AG04449 (cell line): ENCODE measurements at regions not wholly inside any gene's neighbourhood (a gene's known extent, or its start where the extent isn't known, plus 50 kb on each side); places are given as distances from the start of the nearest gene placed in this dataset.

Experiments used
- CTCF ChIA-PET: fragments of 350-600 bp; formaldehyde crosslinking; extraction: SDS; loops from one replicate; lab custom pipeline; 2021; ENCODE audit warnings: antibody characterized with exemption; lab: Yijun Ruan, JAX
- POLR2A ChIA-PET: fragments of 400-600, 350-600 bp; formaldehyde crosslinking; extraction: SDS; loops from one replicate; lab custom pipeline; 2020; ENCODE audit warnings: antibody characterized with exemption, inconsistent platforms; lab: Yijun Ruan, JAX
- DNase-seq: peaks from one replicate; pipeline ENCODE4 v3.0.0-alpha.2; 2010; ENCODE audit warnings: low read depth, low spot score
- H3K4me3 ChIP-seq: 2 replicates; pipeline ENCODE4 v1.5.1; 2011; ENCODE audit warnings: low read depth, mild to moderate bottlenecking, control low read depth, low read length
- TF ChIP-seq, protein P1 (sequence below): IDR thresholded peaks from one replicate; pipeline ENCODE4 v1.5.1; 2011; ENCODE audit warnings: mild to moderate bottlenecking, moderate library complexity, low read length, control low read depth, inconsistent platforms; ENCODE audit not compliant: insufficient read depth; ENCODE audit errors: missing control alignments

DNA sequence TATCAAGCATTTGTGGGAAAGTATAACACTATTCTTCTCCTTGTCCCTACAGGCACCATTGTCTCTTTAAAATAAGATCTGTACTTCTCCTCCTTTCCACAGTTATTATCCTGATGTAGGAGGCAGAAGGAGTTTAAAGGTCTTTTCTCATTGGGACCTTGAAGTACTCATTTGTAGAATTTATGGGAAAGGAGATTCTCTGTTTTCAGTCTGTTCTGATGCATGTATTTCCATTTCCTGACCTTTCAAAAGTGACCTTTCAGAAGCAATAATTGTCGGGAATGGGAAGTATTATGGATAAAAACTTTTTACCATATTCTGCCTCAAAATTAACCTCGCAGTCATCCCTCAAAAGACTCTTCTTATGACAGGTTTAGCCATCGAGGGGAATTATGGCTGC, 224.8 kb downstream of the CTH start:
- CTCF ChIA-PET, result no interaction called here
- no peak overlapping the region for H3K4me3 ChIP-seq
- POLR2A ChIA-PET, result no interaction called here
- no peak for DNase-seq
- TF ChIP-seq, protein P1, sequence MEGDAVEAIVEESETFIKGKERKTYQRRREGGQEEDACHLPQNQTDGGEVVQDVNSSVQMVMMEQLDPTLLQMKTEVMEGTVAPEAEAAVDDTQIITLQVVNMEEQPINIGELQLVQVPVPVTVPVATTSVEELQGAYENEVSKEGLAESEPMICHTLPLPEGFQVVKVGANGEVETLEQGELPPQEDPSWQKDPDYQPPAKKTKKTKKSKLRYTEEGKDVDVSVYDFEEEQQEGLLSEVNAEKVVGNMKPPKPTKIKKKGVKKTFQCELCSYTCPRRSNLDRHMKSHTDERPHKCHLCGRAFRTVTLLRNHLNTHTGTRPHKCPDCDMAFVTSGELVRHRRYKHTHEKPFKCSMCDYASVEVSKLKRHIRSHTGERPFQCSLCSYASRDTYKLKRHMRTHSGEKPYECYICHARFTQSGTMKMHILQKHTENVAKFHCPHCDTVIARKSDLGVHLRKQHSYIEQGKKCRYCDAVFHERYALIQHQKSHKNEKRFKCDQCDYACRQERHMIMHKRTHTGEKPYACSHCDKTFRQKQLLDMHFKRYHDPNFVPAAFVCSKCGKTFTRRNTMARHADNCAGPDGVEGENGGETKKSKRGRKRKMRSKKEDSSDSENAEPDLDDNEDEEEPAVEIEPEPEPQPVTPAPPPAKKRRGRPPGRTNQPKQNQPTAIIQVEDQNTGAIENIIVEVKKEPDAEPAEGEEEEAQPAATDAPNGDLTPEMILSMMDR, result no peak

DNA sequence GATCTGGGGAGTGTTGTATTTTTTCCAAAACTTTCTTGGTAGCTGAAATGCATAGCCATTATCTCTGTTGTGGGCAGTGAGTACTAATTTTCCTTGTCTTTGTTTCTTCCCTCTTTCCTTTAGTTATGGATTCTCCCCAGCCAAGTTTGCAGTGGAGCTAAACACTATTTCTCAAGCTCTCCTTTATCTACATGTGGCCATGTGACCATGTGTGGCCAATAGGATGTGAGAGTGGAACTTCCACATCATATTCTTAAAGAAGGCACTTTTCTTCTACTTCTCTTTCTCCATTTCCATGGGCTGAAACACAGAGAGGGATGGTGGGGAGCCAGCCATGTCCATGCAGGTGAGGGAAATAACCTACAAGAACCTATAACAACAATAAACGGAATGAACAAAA, 230.8 kb downstream of the CTH start:
- CTCF ChIA-PET, result no interaction called here
- H3K4me3 ChIP-seq, result no peak overlapping the region
- no peak for DNase-seq
- POLR2A ChIA-PET, result no interaction called here
- TF ChIP-seq, protein P1, result no peak

DNA sequence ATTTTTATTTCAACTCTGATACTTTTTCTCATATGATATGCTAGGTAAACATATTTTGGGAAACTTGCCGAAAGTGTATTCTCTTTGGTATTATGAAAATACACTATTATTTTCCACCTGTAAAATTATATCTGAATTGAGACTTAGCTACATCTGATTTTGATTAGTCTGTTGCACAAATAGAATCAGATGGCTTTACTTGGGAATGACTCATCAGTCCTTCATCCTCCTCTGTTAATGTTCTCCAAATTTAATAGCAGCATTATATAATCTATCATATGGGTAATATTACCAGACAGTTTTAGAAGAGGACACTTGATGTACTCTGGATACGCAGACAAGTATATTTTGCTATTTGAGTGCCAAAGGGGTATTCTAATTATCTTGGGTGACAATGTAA, 245.3 kb downstream of the CTH start:
- ChIA-PET POLR2A (no interaction called here), CTCF (no interaction called here)
- DNase-seq, result no peak

DNA sequence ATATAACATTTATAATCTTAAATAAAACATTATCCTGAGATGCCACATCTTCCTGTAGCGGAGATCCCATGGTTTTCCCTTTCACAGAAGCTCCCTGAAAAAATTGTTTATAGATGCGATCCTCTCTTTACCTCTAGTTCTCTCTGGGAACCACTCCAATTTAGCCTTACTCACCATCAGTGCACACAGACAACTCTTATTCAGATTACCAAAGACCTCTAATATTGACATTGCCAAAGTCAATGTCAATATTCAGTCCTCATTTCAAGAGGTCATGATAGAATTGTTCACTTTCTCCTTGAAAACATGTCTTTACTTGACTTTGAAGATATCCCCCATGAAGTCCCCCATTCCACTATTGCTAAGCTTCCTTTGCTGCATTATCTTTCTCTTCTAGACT, 248.8 kb downstream of the CTH start:
- no peak overlapping the region for H3K4me3 ChIP-seq
- CTCF ChIA-PET, result no interaction called here
- POLR2A ChIA-PET, result no interaction called here
- no peak for DNase-seq
- TF ChIP-seq, protein P1, result no peak

More for the DNA sequence above, 245.3 kb downstream of the CTH start:
- H3K4me3 ChIP-seq, result no peak overlapping the region
- TF ChIP-seq, protein P1, result no peak

DNA sequence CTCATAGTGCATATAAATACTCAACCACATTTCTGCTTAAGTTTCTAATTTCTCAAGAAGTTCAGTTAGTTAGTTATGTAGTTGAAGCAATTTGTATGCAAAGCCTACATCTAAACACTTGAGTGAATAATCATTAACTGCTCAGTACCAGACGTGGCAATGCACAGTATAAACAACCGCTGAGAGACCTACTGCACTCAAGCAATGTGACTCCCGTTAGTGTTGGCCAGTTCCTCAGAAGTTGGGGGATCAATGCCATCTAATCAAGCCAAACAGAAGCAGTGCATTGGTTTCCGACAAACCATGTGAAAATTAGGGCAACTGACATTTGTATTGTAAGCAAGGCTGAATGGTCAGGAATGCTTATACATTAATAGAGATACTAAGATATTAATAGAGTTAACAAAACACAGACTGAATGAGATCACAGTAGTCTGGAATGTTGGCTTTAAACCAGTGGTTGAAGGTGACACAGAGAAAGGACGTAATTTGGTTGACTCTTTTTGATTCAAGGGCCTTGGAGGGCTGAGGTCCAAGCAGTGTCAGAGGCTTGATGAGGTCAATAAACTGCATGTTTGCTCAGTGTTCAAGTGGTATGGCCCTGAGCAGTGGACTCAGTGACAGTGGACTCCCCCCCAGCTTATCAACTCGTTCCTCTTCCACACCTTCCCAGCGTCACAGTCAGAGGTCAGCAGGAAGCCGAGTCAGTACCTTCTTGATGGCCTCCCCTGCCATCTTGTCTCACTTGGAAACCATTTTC, 255.5 kb downstream of the CTH start:
- TF ChIP-seq, protein P1, result no peak
- ChIA-PET POLR2A (no interaction called here), CTCF (interaction anchor here (0.7 kb wide), 1 partner anchor 113 kb away, joined by 3 read pairs; no protein-coding TSS in a partner anchor)

DNA sequence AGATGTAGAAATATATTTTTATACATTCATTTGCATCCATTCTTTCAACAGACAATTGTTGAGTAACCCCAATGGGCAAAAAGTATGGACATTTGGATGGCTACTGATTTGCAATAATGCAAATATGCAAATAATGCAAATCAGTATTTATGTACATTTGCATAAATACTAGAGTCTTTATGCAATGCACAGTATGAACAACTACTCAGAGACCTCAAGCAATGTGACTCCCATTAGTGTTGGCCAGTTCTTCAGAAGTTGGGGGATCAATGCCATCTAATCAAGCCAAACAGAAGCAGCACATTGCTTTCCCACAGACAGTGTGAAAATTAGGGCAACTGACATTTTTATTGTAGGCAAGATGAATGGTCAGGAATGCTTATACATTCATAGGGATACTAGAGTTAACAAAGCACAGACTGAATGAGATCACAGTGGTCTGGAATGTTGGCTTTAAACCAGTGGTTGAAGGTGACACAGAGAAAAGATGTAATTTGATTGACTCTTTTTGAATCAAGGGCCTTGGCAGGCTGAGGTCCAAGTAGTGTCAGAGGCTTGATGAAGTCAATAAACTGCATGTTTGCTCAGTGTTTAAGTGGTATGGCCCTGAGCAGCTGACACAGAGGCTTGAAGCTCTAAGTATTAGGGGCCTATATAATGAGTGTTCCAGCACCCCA, 256.6 kb downstream of the CTH start:
- TF ChIP-seq, protein P1, result no peak
- POLR2A ChIA-PET, result no interaction called here
- DNase-seq, result no peak
- H3K4me3 ChIP-seq, result no peak overlapping the region
- CTCF ChIA-PET, result no interaction called here

More for the DNA sequence above, 255.5 kb downstream of the CTH start:
- no peak for DNase-seq
- H3K4me3 ChIP-seq, result no peak overlapping the region
